C1 segment of cervical spinal cord (tissue), 14 donors: ENCODE measurements at regions not wholly inside any gene's neighbourhood (a gene's known extent, or its start where the extent isn't known, plus 50 kb on each side); places are given as distances from the start of the nearest gene placed in this dataset.

Source experiments
- DNase-seq, 14 donors: peaks; one replicate each; lab custom pipeline; 2025; lab: John Stamatoyannopoulos, UW

GRCh38 chr3:127107491-127108375 lies 85.2 kb upstream of the PRR23E start:
- DNase-seq = no peak

DNA sequence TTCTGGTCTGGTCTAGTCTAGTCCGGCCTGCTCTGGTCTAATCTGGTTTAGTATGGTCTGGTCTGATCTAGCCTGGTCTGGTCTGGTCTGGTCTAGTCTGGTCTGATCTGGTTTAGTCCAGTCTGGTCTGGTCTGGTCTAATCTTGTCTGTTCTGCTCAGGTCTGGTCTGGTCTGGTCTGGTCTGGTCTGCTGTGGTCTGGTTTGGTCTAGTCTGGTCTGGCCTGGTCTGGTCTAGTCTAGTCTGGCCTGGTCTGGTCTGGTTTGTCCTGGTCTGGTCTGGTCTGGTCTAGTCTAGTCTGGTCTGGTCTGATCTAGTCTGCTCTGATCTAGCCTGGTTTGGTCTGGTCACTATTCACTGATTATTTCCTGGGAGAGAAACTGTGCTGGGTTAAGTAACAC lies 84.1 kb upstream of the PRR23E start:
- no peak for DNase-seq

GRCh38 chr3:127110982-127111693 lies 81.8 kb upstream of the PRR23E start:
- DNase-seq = no peak

DNA sequence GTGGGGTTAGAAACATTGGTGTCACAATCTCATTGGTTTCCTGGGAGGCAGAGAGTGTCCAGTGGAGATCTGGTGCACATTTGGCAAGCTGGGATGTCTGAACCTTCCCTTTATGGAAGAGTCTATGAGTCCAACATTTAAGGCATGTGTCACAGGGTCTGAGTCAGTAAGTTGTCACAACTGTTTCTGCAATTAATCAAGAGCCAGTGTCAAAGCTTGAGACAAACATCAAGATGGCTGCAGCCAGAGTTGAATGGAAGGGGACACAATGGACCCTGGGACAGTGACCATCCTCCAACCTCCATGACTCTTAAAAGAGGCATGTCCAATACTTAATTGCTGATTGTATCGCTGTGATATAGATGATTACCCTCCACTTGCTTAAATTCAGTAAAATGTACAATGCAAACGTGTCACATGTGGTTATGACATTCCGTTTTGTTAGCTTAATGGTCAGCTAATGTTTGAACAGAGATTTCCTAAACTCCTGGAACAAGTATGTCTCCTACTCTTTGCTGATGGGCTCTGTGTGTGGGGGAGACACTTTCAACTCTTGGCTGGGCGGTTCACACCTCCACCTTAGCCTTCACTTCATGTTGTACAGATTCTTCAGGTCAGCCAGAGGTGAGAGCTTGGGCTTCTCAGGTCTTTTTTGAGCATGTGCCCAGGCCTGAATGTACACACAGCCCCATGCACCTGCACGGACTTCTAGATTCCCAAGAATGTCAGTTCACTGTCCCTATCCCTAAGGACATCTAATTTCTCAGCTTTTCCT lies 79.9 kb upstream of the PRR23E start:
- DNase-seq = no peak

GRCh38 chr3:127113571-127113891 lies 79.4 kb upstream of the PRR23E start:
- no peak for DNase-seq

- no peak for DNase-seq
These were observed 78.4 kb upstream of the PRR23E start for GRCh38 chr3:127114337-127115070.

DNA sequence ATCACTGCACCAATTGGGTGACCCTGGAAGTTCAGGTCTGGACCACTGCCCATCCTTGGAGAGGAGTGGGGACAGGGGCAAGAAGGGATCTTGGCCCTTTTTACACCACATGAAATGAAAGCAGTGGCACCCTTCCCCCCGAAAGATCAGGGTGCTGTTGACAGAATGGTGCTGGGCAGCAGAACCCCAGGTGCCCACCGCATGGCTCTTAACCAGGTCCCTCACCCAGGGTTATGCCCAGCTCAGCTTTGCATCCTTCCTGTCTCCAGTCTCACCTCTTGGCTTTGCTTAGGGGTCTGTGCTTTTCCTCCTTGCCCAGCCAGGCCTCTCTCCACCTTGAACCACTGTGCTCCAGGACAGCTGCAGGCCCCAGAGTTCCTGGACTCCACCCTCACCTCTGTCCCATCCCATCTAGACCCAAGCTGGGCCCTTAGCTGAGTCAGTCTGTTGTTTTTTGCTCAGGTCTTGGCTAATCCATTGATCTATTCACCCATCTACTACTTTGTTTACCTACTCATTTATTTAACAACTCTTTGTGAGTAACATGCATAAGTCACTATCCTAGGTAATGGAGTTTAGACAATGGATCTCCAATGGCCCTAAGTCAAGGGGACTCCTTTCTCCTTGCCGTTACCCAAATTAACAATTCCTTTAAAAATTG lies 77.1 kb upstream of the PRR23E start:
- DNase-seq = no peak

GRCh38 chr3:127118366-127118765 lies 74.6 kb upstream of the PRR23E start:
- DNase-seq = no peak

DNA sequence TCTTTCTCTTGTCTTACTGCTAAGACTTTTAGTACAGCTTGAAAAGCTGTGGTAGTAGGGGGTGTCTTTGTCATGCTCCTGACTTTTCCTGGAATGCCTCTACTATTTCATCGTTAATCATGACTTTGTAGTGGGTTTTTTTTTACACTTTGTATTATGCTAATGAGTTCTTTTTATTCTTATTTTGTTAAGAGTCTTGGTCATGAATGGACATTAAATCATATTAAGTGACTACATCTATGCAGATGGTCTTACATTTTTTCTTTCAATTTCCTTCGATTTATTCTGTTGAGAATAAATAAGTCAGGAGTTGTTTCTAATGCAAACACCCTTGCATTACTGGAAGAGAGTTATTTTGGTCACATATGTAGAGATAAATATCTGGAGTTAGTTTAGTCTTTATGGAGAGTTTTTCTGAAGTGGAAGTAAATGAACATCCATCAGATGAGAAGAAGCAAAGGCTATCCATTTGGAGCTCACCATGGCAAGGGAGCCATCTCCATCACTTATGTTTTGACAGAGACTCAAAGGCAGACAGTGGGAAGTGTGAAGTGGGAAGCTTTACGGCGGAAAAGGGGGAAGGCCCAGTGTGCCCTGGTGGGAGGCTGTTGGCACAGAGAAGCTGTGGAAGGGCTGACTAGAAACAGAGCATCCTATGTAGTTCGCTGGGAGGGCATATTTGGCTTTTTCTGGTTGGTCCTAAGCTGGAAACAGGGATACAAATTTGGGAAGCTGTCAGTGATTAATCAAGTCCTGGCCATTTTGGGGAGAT lies 73.1 kb upstream of the PRR23E start:
- DNase-seq = no peak

- no peak for DNase-seq
These were observed 71.9 kb upstream of the PRR23E start for GRCh38 chr3:127120851-127121647.

GRCh38 chr3:127121885-127122284 lies 71.0 kb upstream of the PRR23E start:
- DNase-seq = no peak

DNA sequence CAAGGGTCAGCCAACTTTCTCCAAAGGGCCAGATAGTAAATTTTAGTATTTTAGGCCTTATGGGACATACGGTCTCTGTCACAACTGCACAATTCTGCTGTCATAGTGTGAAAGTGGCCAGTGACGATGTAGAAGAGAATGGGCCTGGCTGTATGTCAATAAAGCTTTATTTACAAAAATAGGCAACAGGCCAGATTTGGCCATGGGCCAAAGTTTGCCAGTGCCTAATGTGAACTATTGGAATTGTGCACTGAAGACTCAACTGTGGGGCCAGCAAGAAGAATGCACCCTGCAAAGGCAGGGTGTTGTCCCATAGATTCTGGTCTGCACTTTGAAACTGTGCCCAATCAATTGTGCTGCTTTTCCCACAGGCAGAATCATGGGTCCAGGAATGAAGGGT lies 69.4 kb upstream of the PRR23E start:
- DNase-seq = no peak

DNA sequence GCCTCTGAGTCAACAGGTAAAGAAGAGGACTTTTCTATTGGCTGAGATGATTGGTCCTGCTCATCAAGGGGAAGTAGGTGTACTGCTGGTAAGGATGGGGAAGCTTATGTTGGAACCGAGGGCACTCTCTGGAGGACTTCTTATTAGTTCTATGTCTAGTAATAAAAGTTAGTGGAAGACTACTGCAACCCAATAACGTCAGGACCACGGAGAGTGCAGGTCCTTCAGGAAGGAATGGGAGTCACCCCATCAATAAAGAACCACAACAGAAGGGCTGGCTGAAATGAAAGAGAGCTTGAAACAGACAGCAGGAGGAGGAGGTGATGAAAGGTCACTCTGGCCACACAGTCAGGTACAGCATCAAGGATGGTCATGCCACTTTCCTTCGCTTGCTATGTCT lies 68.8 kb upstream of the PRR23E start:
- DNase-seq = no peak

GRCh38 chr3:127131424-127132170 lies 61.3 kb upstream of the PRR23E start:
- DNase-seq = no peak

DNA sequence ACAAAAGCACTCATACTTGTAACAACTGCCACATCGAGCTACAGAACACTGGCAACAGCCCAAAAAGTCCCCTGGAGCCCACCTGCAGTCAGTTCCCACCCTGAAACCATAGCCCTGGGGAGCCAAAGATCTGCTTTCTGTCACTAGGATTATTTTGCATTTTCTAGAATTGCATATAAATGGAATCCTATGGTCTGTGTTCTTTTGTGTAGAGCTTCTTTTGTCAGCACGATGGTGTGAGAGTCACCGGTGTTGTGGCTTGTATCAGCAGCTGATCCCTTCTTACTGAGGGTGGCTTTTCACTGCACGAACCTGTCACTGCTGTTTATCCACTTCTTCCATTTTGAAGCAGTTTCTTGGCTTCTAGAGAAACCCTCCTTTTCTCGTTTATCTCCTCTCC lies 60.1 kb upstream of the PRR23E start:
- DNase-seq = no peak

- DNase-seq = no peak
These were observed 59.0 kb upstream of the PRR23E start for GRCh38 chr3:127133971-127134370.

GRCh38 chr3:127134466-127134865 lies 58.5 kb upstream of the PRR23E start:
- DNase-seq = no peak

DNA sequence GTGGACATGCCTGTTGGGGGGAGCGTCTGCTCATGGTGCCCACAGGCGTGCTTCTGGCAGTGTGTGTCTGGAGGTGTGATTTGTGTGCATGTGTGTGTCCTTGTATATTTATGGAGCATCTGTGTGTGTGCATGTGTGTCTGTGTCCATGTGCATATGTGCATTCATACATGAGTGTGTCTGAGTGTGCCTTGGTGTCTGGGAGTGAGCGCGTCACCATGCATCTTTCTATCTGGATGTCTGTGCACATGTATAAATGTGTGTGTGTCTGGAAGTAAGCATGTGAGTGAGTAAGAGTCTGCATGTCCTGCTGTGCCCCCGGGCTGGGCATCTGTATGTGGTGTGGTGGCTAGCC lies 58.1 kb upstream of the PRR23E start:
- DNase-seq = no peak
